KBM-7 (cell line): ENCODE measurements at regions not wholly inside any gene's neighbourhood (a gene's known extent, or its start where the extent isn't known, plus 50 kb on each side); places are given as distances from the start of the nearest gene placed in this dataset.
"Not testable (repeated sequence)": the region's sequence is repeated elsewhere in the genome, so short reads cannot be mapped to it uniquely, and the experiment has no call there.

ENCODE experiments used
- DNase-seq: peaks from one replicate; pipeline ENCODE4 v3.0.0-alpha.2; 2015
- in situ Hi-C: fragments of 300-500 bp; cut with MboI; formaldehyde crosslinking; loops from 2 replicates; pipeline ENCODE4 v1.14.3; 2020; ENCODE audit warnings: low sequenced_read_pairs, low pct_unique_long_range_greater_than_20kb, mixed read lengths

- in situ Hi-C loops = no loop called here
- DNase-seq = no peak
These were observed 933.9 kb downstream of the EPHA7 start for GRCh38 chr6:92485487-92485886.

DNA sequence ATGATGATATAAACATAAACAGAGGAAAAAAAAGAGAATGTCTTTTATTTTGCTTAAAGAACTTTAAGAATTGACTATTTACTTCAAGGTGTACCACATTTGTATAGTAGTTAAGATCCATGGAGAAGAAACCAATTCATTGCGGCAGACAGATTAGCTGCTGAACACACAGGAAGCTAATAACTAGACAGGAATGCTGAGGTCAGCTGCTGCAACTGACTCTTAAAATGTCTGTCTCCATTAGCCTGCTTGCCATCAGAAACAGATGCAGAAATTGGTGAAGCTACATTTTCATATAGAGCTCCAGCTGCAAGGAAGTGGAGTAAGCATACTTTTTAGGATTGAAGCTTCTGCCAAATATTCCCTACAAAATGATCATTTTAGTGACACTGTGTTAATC, 939.5 kb downstream of the EPHA7 start:
- no peak for DNase-seq
- in situ Hi-C loops = no loop called here

- in situ Hi-C loops = no loop called here
- no peak for DNase-seq
These were observed 946.3 kb downstream of the EPHA7 start for GRCh38 chr6:92473056-92473455.

- in situ Hi-C loops = no loop called here
- no peak for DNase-seq
These were observed 950.1 kb downstream of the EPHA7 start for GRCh38 chr6:92469186-92469828.

- in situ Hi-C loops = no loop called here
- DNase-seq = no peak
These were observed 951.3 kb downstream of the EPHA7 start for GRCh38 chr6:92468066-92468465.

GRCh38 chr6:92460133-92460532, 959.2 kb downstream of the EPHA7 start:
- in situ Hi-C loops = no loop called here
- no peak for DNase-seq

GRCh38 chr6:92459606-92460005, 959.8 kb downstream of the EPHA7 start:
- no peak for DNase-seq
- in situ Hi-C loops = no loop called here

DNA sequence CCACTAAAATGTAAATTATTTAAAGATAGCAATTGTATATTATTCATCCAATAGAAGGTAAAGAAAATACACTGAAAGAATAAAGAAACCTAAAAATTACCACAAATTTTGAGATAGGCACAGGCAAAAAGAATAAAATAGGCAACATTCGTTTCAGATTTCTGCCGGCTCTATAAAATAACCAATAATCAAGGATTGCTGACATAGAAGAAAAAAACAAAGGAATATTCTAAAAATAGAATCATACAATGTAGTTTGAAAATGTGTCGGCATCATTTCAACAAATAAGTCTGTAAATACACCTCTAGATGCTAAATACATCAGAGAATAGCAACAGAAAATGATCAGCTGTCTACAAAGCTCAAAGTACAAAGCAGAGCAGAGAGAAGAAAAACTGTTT, 973.3 kb downstream of the EPHA7 start:
- in situ Hi-C loops = no loop called here
- DNase-seq = no peak

DNA sequence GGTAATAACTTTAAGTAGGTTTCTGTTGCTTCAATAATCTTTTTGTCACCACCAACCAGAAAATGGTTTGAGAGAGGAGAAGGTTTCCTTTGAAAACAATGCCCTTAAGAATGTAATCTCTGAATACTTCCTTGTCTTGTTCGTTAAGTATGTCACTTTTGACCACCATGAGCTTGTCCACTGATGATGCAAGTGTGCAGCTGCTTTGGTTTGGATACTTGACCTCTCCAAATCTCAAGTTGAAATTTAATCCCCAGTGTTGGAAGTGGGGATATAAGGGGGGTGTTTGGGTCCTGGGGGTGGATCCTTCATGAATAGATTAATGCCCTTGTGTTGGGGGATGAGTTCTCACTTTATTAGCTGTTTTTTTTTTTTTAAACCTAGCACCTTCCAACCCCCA, 985.4 kb downstream of the EPHA7 start:
- in situ Hi-C loops = no loop called here

DNA sequence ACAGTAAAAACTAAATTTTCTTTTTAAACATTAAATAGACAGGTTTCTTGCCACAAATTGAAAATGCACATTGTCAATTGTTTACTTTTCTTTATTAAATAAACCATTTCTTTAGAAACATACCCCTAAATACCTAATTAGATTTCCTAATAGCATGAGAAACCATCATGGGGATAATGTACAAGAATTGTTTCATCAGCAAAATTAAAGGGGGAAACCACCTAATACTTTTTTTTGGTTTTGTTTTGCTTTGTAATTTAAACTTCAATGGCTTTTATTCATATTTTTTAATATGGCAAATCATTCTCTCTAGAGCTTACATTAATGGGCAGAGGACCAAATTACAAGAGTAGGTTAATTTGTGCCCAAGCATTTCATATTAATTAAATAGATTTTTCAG, 987.9 kb downstream of the EPHA7 start:
- in situ Hi-C loops = no loop called here
- no peak for DNase-seq

More for the DNA sequence above, 985.4 kb downstream of the EPHA7 start:
- DNase-seq = no peak

DNA sequence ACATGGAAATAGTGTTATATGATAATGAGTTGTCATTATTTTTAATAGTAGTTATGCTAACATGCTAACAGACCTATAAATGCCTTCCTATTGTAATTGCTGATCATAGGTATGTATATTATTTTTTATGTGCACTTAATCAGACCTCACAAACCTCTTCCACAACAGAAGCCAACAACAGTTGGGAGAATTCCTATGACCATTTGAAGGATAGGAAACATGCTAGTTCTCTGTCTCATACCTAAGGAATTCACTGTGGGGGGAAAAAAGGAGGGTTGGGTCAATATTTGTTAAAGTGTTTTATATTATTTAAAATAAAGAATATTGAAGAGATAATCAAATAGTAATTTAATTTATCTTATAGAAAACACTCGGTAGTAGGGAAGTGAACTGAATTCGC, 990.9 kb downstream of the EPHA7 start:
- in situ Hi-C loops = no loop called here
- DNase-seq = no peak

- DNase-seq = no peak
- in situ Hi-C loops = no loop called here
These were observed 991.9 kb downstream of the EPHA7 start for GRCh38 chr6:92427453-92427852.

DNA sequence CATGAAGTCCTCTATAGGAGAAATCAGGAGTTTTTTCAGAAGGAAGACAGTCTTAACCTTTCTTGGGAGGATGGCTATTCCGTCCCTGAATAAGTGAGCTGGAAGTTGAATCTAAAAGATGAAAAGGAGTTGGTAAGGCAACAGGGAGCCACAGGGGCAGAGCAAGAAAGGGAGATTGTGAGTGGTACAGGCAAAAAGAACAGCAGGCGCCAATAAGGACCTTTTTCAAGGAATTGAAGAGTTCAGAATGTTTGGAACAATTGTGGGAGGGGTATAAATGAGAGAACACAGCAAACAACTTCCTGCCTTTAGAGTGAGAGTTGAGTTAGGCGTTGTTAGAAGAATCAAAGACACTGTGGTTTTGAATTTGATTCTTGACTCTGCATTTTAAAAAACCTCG, 1003.7 kb downstream of the EPHA7 start:
- in situ Hi-C loops = no loop called here
- DNase-seq = no peak

DNA sequence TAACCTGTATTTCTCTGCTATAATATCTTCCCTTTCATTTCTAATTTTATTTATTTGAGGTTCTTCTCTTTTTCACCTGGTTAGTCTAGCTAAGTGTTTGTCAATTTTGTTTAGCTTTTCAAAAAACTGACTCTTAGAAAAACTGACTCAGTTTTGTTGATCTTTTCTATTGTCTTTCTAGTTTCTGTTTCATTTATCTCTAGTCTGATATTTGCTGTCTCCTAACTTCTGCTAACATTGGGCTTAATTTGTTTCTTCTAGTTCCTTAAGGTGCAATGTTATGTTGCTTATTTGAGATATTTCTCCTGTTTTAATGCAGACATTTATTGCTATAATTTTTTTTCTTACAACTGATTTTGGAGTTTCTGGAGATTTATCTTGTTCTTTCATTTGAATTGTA, 1011.0 kb downstream of the EPHA7 start:
- in situ Hi-C loops = no loop called here
- DNase-seq = no peak

DNA sequence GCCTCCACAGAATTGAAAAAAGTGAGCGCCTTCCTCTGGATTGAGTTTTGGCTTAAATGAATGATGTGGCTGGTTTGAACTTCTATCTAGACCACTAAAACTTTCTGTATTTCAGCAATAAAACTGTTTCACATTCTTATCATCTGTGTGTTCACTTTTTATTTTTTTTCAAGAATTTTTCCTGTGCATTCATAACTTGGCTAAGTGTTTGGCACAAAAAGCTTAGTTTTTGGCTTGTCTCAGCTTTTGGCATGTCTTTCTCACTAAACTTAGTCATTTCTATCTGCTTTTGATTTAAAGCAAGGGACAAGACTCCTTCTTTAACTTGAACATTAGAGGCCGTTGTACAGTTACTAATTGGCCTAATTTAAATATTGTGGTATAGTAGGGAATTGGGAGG, 1015.1 kb downstream of the EPHA7 start:
- no peak for DNase-seq
- in situ Hi-C loops = no loop called here

- in situ Hi-C loops = no loop called here
- no peak for DNase-seq
These were observed 1019.4 kb downstream of the EPHA7 start for GRCh38 chr6:92399911-92400310.

DNA sequence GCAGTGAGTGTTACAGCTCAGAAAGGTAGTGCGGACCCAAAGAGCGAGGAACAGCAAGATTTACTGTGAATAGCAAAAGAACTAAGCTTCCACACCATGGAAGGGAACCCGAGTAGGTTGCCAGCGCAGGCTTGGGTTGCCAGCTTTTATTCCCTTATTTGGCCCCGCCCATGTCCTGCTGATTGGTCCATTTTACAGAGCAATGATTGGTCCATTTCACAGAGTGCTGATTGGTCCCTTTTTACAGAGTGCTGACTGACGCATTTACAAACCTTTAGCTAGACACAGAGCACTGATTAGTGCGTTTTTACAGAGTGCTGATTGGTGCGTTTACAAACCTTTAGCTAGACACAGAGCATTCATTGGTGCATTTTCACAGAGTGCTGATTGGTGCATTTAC, 1030.7 kb downstream of the EPHA7 start:
- in situ Hi-C loops, DNase-seq: not testable (repeated sequence)

DNA sequence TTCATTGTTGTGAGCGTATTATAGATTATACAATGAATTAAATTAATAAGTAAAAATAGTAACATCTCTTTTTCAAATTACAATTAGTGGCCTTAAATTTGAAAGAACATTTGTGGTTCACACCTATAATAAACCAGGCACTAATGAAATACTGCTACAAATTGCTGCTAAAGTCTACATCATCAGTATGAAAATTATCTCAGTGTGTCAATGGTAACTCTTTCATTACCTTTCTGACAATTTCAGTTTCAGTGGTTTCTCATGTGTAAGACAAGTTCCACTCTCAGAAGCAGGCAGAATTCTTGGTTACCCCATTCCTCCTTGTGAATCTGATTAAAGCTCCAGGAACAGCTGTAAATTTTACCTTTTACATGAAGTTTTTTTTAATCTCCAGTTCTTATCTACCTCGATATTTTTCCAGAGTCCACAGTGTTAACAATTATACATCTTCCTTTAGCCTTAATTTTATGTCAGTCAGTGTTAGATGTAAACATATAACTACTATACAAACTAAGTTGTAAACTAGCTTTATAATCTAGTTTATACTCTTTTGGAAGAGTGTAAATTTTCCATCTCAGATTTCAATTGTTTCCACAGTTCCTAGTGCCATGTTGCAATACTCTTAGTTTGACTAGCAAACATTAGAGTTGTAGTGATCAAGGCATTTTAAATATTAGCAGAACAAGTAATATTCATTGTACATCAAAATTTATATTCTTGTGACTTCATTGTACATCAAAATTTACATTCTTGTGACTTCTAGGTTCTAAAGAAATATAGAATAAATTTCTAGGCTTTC, 1038.4 kb downstream of the EPHA7 start:
- no peak for DNase-seq
- in situ Hi-C loops = no loop called here

GRCh38 chr6:92377137-92377536, 1042.2 kb downstream of the EPHA7 start:
- DNase-seq = no peak
- in situ Hi-C loops = no loop called here

DNA sequence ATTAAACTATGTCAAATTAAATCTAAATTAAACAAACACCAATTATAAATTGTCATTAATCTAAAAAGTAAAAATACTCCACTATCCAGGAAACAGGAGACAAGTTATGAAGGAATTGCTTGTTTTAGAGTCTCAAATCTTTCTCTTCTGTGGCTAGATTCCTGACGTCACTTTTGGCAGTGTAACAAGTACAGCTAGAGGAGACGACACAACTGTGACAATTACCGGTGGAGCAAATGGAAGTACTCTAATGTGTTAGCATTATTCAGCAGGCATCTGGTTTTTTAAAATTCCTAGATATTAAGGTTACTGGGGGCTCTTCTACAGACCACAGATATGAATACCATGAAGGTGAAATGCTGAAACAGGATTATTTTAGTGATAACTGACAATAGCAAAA, 1042.7 kb downstream of the EPHA7 start:
- in situ Hi-C loops = no loop called here
- DNase-seq = no peak
